ENCODE measurements at regions not wholly inside any gene's neighbourhood (a gene's known extent, or its start where the extent isn't known, plus 50 kb on each side); places are given as distances from the start of the nearest gene placed in this dataset.

- CTCF ChIA-PET = no interaction called here
- POLR2A ChIA-PET = no interaction called here
- no peak for TF ChIP-seq RAD21 (IDR thresholded peaks at IDR 0.05; ENCODE audit: low read depth)
- TF ChIP-seq POLR2AphosphoS5 (IDR thresholded peaks at IDR 0.05; ENCODE audit: low read depth, low read length) = no peak
- TF ChIP-seq ZNF274 (IDR thresholded peaks at IDR 0.05; ENCODE audit: low read depth, low read length) = no peak
- TF ChIP-seq FOSL1 (IDR thresholded peaks at IDR 0.05; ENCODE audit: low read depth) = no peak
- TF ChIP-seq MAX (IDR thresholded peaks at IDR 0.05) = no peak
- H2AFZ ChIP-seq (ENCODE audit: low read depth, low read length, poor library complexity, severe bottlenecking) = no peak overlapping the region
- H3K4me3 ChIP-seq (replicated peaks in 1 of 2; ENCODE audit: low read depth in 1 of 2, low read length in 2 of 2) = no peak overlapping the region
- H4K20me1 ChIP-seq (ENCODE audit: insufficient read depth) = no peaks in the 10 kb centered on the region
- peaks cover 9 to 28% of the 10 kb centered on the region in 2 experiments; a peak in 3 of 4 replicates for H3K9me3 ChIP-seq (ENCODE audit: control insufficient read depth in 1 of 2, insufficient read depth in 1 of 2, low read depth in 1 of 2, low read length in 2 of 2)
- no peaks in the 10 kb centered on the region for H3K36me3 ChIP-seq (ENCODE audit: control insufficient read depth in 1 of 2, insufficient read depth in 2 of 2, low read length in 2 of 2)
- H3K9me2 ChIP-seq (ENCODE audit: insufficient read depth) = no peaks in the 10 kb centered on the region
- RAD21 ChIA-PET (ENCODE audit: low non-redundant PET in 1 of 2, low total read pairs in 2 of 2, uncharacterized antibody in 2 of 2, unreplicated experiment in 2 of 2) = no interaction called here
- ATAC-seq = no peak
- no peak for DNase-seq (ENCODE audit: low read depth, low spot score)
- H3K4me2 ChIP-seq (ENCODE audit: low read length) = no peak overlapping the region
- BruUV-seq (replicated peaks) = no TSS peak
- H3K9ac ChIP-seq (ENCODE audit: low read length) = no peak overlapping the region
- H3K27me3 ChIP-seq (ENCODE audit: insufficient read depth, low read length) = no peaks in the 10 kb centered on the region
- no peaks in the 10 kb centered on the region for H3K79me2 ChIP-seq (ENCODE audit: insufficient read depth, low read length)
- no peaks in the 10 kb centered on the region for H3K4me1 ChIP-seq (ENCODE audit: control insufficient read depth in 1 of 2, insufficient read depth in 2 of 2, low read length in 2 of 2)
- no peak overlapping the region for H3K27ac ChIP-seq (ENCODE audit: low read depth, low read length)
- intact Hi-C loops (cut with micrococcal nuclease) = no loop called here
Measured at GRCh38 chr21:18716578-18717138, 313.1 kb upstream of the TMPRSS15 start.

- ChIA-PET RAD21 (ENCODE audit: low non-redundant PET in 1 of 2, low total read pairs in 2 of 2, uncharacterized antibody in 2 of 2, unreplicated experiment in 2 of 2) (no interaction called here), CTCF (no interaction called here), POLR2A (no interaction called here)
- Histone ChIP-seq H3K79me2 (ENCODE audit: insufficient read depth, low read length) (no peaks in the 10 kb centered on the region), H2AFZ (ENCODE audit: low read depth, low read length, poor library complexity, severe bottlenecking) (no peak overlapping the region), H3K27me3 (ENCODE audit: insufficient read depth, low read length) (no peaks in the 10 kb centered on the region), H3K27ac (ENCODE audit: low read depth, low read length) (no peak overlapping the region), H3K36me3 (ENCODE audit: control insufficient read depth in 1 of 2, insufficient read depth in 2 of 2, low read length in 2 of 2) (no peaks in the 10 kb centered on the region), H3K4me2 (ENCODE audit: low read length) (no peak overlapping the region), H3K4me3 (replicated peaks in 1 of 2; ENCODE audit: low read depth in 1 of 2, low read length in 2 of 2) (no peak overlapping the region), H3K4me1 (ENCODE audit: control insufficient read depth in 1 of 2, insufficient read depth in 2 of 2, low read length in 2 of 2) (no peaks in the 10 kb centered on the region), H4K20me1 (ENCODE audit: insufficient read depth) (no peaks in the 10 kb centered on the region), H3K9ac (ENCODE audit: low read length) (no peak overlapping the region), H3K9me3 (ENCODE audit: control insufficient read depth in 1 of 2, insufficient read depth in 1 of 2, low read depth in 1 of 2, low read length in 2 of 2) (peaks cover 18 to 42% of the 10 kb centered on the region in 2 experiments), H3K9me2 (ENCODE audit: insufficient read depth) (no peaks in the 10 kb centered on the region)
- intact Hi-C loops (cut with micrococcal nuclease) = no loop called here
- TF ChIP-seq ZBTB33 (IDR thresholded peaks at IDR 0.05; ENCODE audit: extremely low read depth, insufficient replicate concordance, low read length) (no peak), REST (IDR thresholded peaks at IDR 0.05; ENCODE audit: low read depth) (no peak), EZH2 (IDR thresholded peaks at IDR 0.05) (no peak), SRF (IDR thresholded peaks at IDR 0.05; ENCODE audit: low read depth) (no peak), ZFX (IDR thresholded peaks at IDR 0.05) (no peak), CBX3 (IDR thresholded peaks at IDR 0.05; ENCODE audit: low read depth) (no peak), YY1 (IDR thresholded peaks at IDR 0.05; ENCODE audit: extremely low read depth, insufficient replicate concordance, low read depth, low read length) (no peak)
- BruUV-seq (replicated peaks) = no TSS peak
- DNase-seq (ENCODE audit: low read depth, low spot score) = no peak
- no peak for ATAC-seq
Measured at GRCh38 chr21:18722193-18722592, 318.6 kb upstream of the TMPRSS15 start.

Measured in HCT116 (cell line).